GM10266 (cell line): ENCODE measurements at regions not wholly inside any gene's neighbourhood (a gene's known extent, or its start where the extent isn't known, plus 50 kb on each side); places are given as distances from the start of the nearest gene placed in this dataset.

Experiments used
- DNase-seq: peaks from one replicate; pipeline ENCODE4 v3.0.0; 2012; ENCODE audit errors: extremely low spot score
- CTCF ChIP-seq: IDR thresholded peaks from 2 replicates; pipeline ENCODE4 v1.5.1; 2012; ENCODE audit warnings: mild to moderate bottlenecking, low read depth; ENCODE audit not compliant: control insufficient read depth, insufficient read depth; ENCODE audit errors: missing control alignments

GRCh38 chr12:28878629-28879028, 270.4 kb upstream of the FAR2 start:
- DNase-seq: no peak
- TF ChIP-seq CTCF: no peak

- no peak for DNase-seq
- no peak for TF ChIP-seq CTCF
Measured at GRCh38 chr12:28879379-28879778, 269.7 kb upstream of the FAR2 start.

- no peak for TF ChIP-seq CTCF
- no peak for DNase-seq
Measured at GRCh38 chr12:28882444-28882843, 266.6 kb upstream of the FAR2 start.

- DNase-seq: no peak
- no peak for TF ChIP-seq CTCF
Measured at GRCh38 chr12:28883406-28883997, 265.6 kb upstream of the FAR2 start.

- no peak for DNase-seq
Measured at GRCh38 chr12:28884904-28885679, 264.0 kb upstream of the FAR2 start.

GRCh38 chr12:28885928-28886327, 263.1 kb upstream of the FAR2 start:
- no peak for DNase-seq
- no peak for TF ChIP-seq CTCF

More at GRCh38 chr12:28884904-28885679, 264.0 kb upstream of the FAR2 start:
- TF ChIP-seq CTCF: no peak

GRCh38 chr12:28887461-28887990, 261.6 kb upstream of the FAR2 start:
- TF ChIP-seq CTCF: no peak
- no peak for DNase-seq
